ENCODE measurements at regions not wholly inside any gene's neighbourhood (a gene's known extent, or its start where the extent isn't known, plus 50 kb on each side); places are given as distances from the start of the nearest gene placed in this dataset.

- no peak for DNase-seq (ENCODE audit: low read depth, low spot score)
Observed at GRCh38 chr4:43345323-43345925, 452.9 kb downstream of the GRXCR1 start.

GRCh38 chr4:43348591-43348990 lies 456.1 kb downstream of the GRXCR1 start:
- no peak for DNase-seq (ENCODE audit: low read depth, low spot score)

- no peak for DNase-seq (ENCODE audit: low read depth, low spot score)
Observed at GRCh38 chr4:43351970-43352806, 459.7 kb downstream of the GRXCR1 start.

GRCh38 chr4:43352859-43353258 lies 460.3 kb downstream of the GRXCR1 start:
- DNase-seq (ENCODE audit: low read depth, low spot score), result no peak

- no peak for DNase-seq (ENCODE audit: low read depth, low spot score)
Observed at GRCh38 chr4:43353552-43353951, 461.0 kb downstream of the GRXCR1 start.

- no peak for DNase-seq (ENCODE audit: low read depth, low spot score)
Observed at GRCh38 chr4:43356786-43357185, 464.3 kb downstream of the GRXCR1 start.

GRCh38 chr4:43357252-43357974 lies 464.9 kb downstream of the GRXCR1 start:
- no peak for DNase-seq (ENCODE audit: low read depth, low spot score)

- DNase-seq (ENCODE audit: low read depth, low spot score), result no peak
Observed at GRCh38 chr4:43360296-43360695, 467.8 kb downstream of the GRXCR1 start.

- no peak for DNase-seq (ENCODE audit: low read depth, low spot score)
Observed at GRCh38 chr4:43362875-43363636, 470.5 kb downstream of the GRXCR1 start.

- DNase-seq (ENCODE audit: low read depth, low spot score), result no peak
Observed at GRCh38 chr4:43369036-43369594, 476.6 kb downstream of the GRXCR1 start.

GRCh38 chr4:43373201-43373600 lies 480.7 kb downstream of the GRXCR1 start:
- DNase-seq (ENCODE audit: low read depth, low spot score), result no peak

GRCh38 chr4:43374216-43374751 lies 481.8 kb downstream of the GRXCR1 start:
- peak; percentile 16 for DNase-seq (ENCODE audit: low read depth, low spot score)

- no peak for DNase-seq (ENCODE audit: low read depth, low spot score)
Observed at GRCh38 chr4:43379016-43379415, 486.5 kb downstream of the GRXCR1 start.

- no peak for DNase-seq (ENCODE audit: low read depth, low spot score)
Observed at GRCh38 chr4:43380093-43380492, 487.6 kb downstream of the GRXCR1 start.

GRCh38 chr4:43391069-43391468 lies 498.6 kb downstream of the GRXCR1 start:
- no peak for DNase-seq (ENCODE audit: low read depth, low spot score)

- no peak for DNase-seq (ENCODE audit: low read depth, low spot score)
Observed at GRCh38 chr4:43394976-43395375, 502.5 kb downstream of the GRXCR1 start.

- DNase-seq (ENCODE audit: low read depth, low spot score), result no peak
Observed at GRCh38 chr4:43399726-43400125, 507.2 kb downstream of the GRXCR1 start.

- DNase-seq (ENCODE audit: low read depth, low spot score), result no peak
Observed at GRCh38 chr4:43402393-43402792, 509.9 kb downstream of the GRXCR1 start.

GRCh38 chr4:43410636-43411035 lies 518.1 kb downstream of the GRXCR1 start:
- DNase-seq (ENCODE audit: low read depth, low spot score), result no peak

GRCh38 chr4:43411226-43411625 lies 518.7 kb downstream of the GRXCR1 start:
- DNase-seq (ENCODE audit: low read depth, low spot score), result no peak

- DNase-seq (ENCODE audit: low read depth, low spot score), result no peak
Observed at GRCh38 chr4:43423276-43423675, 530.8 kb downstream of the GRXCR1 start.
